K562 (cell line): ENCODE measurements at regions not wholly inside any gene's neighbourhood (a gene's known extent, or its start where the extent isn't known, plus 50 kb on each side); places are given as distances from the start of the nearest gene placed in this dataset.

ENCODE experiments used
- ATAC-seq: fragments of 200-7000 bp; cut with Tn5 transposase; 3 replicates; pipeline ENCODE4 v1.9.1; 2020; ENCODE audit warnings: moderate library complexity
- BruUV-seq: library from RNA; stranded (reverse); fragments of 400-500 nt; replicated peaks from 2 replicates; lab custom pipeline; 2021; lab: Mats Ljungman, UMichigan
- CTCF ChIA-PET: fragments of 300-600 bp; formaldehyde crosslinking; extraction: SDS; loops from one replicate; lab custom pipeline; 2021; ENCODE audit warnings: low intra/inter-chr PET ratio; lab: Yijun Ruan, JAX
- POLR2A ChIA-PET: fragments of 300-600, 350-650 bp; sonication (Branson Sonifier 250); formaldehyde crosslinking; extraction: SDS; loops from one replicate; lab custom pipeline; 2021; ENCODE audit warnings: antibody characterized with exemption, inconsistent platforms; lab: Yijun Ruan, JAX
- DNase-seq, 4 experiments: peaks; one replicate each; pipeline versions ENCODE4 v3.0.0 to v3.0.0-alpha.2; 2011 to 2018; ENCODE audit warnings: low spot score in 3 of 4, mixed read lengths in 3 of 4; ENCODE audit errors: extremely low read depth in 1 of 4
- FAIRE-seq: peaks from 2 replicates; lab custom pipeline; 2011; peaks lifted over from hg19 to GRCh38; lab: Jason Lieb, UNC
- H2AFZ ChIP-seq: 2 replicates; pipeline ENCODE4 v1.6.0; 2011; ENCODE audit warnings: low read depth, low read length, control low read depth, inconsistent platforms
- H3K27ac ChIP-seq: fragments of 200-600 bp; 3 replicates; pipeline ENCODE4 v1.8.0; 2011; ENCODE audit warnings: low read depth, mild to moderate bottlenecking, control low read depth, inconsistent platforms, low read length, moderate library complexity, mixed read lengths; ENCODE audit errors: extremely low read depth
- H3K27me3 ChIP-seq, 2 experiments: fragments of 300-600 bp in 1 of 2; 2 replicates in 1 of 2; 3 replicates in 1 of 2; pipeline versions ENCODE4 v1.6.0 to v1.8.0; 2011; ENCODE audit warnings: inconsistent platforms in 2 of 2, low read length in 2 of 2, mild to moderate bottlenecking in 1 of 2, mixed read lengths in 1 of 2, moderate library complexity in 1 of 2; ENCODE audit not compliant: control insufficient read depth in 2 of 2, insufficient read depth in 2 of 2
- H3K36me3 ChIP-seq: fragments of 300-600 bp; 3 replicates; pipeline ENCODE4 v1.8.0; 2011; ENCODE audit warnings: mild to moderate bottlenecking, low read length, inconsistent platforms; ENCODE audit not compliant: control insufficient read depth, insufficient read depth
- H3K4me1 ChIP-seq, 2 experiments: fragments of 200-600 bp in 1 of 2; replicated peaks in 1 of 2; 2 replicates in 1 of 2; 3 replicates in 1 of 2; pipeline versions ENCODE4 v1.5.1 to v1.8.0; 2011; ENCODE audit warnings: inconsistent platforms in 2 of 2, low read length in 2 of 2, mild to moderate bottlenecking in 1 of 2, mixed read lengths in 1 of 2, moderate library complexity in 1 of 2; ENCODE audit not compliant: control insufficient read depth in 2 of 2, insufficient read depth in 2 of 2
- H3K4me2 ChIP-seq: 2 replicates; pipeline ENCODE4 v1.6.1; 2011; ENCODE audit warnings: low read length, control low read depth, inconsistent platforms, mixed read lengths; ENCODE audit not compliant: insufficient read depth
- H3K4me3 ChIP-seq: fragments of 200-600 bp; sonication (generic), shearing (Covaris generic); 2 replicates; pipeline ENCODE4 v1.5.1; 2016; ENCODE audit warnings: control low read depth, inconsistent platforms
- H3K79me2 ChIP-seq: fragments of 200-600 bp; 3 replicates; pipeline ENCODE4 v1.8.0; 2011; ENCODE audit warnings: low read length, inconsistent platforms; ENCODE audit not compliant: control insufficient read depth, insufficient read depth
- H3K9ac ChIP-seq, 2 experiments: 2 replicates each; pipeline versions ENCODE4 v1.6.0 to v1.6.1; 2011; ENCODE audit warnings: low read depth in 2 of 2, low read length in 2 of 2, control low read depth in 1 of 2, inconsistent platforms in 1 of 2, mild to moderate bottlenecking in 1 of 2, mixed read lengths in 1 of 2; ENCODE audit not compliant: insufficient read depth in 1 of 2
- H3K9me1 ChIP-seq: one replicate; pipeline ENCODE4 v1.6.0; 2011; ENCODE audit warnings: inconsistent platforms, mild to moderate bottlenecking, low read length, moderate library complexity; ENCODE audit not compliant: control insufficient read depth, insufficient read depth
- H3K9me3 ChIP-seq: replicated peaks from 2 replicates; pipeline ENCODE4 v1.5.1; 2011; ENCODE audit warnings: low read depth, low read length, inconsistent platforms; ENCODE audit not compliant: control insufficient read depth, insufficient read depth
- H4K20me1 ChIP-seq: replicated peaks from 2 replicates; pipeline ENCODE4 v1.6.1; 2011; ENCODE audit warnings: low read length, inconsistent platforms, mixed read lengths; ENCODE audit not compliant: control insufficient read depth, insufficient read depth
- ARID3A ChIP-seq: IDR thresholded peaks from 2 replicates; pipeline ENCODE4 v1.6.1; 2012; ENCODE audit warnings: low read depth, low read length, improper control_type of control experiment, borderline replicate concordance
- BRD4 ChIP-seq: fragments of 200-600 bp; sonication (generic); IDR thresholded peaks from 2 replicates; pipeline ENCODE4 v1.6.1; 2017; ENCODE audit warnings: inconsistent platforms
- CBX5 ChIP-seq: IDR thresholded peaks from 2 replicates; pipeline ENCODE4 v1.6.1; 2014; ENCODE audit warnings: low read depth, borderline replicate concordance
- ESRRA ChIP-seq: fragments of 450-650 bp; IDR thresholded peaks from 2 replicates; pipeline ENCODE4 v1.6.1; 2014; ENCODE audit warnings: low read depth, mild to moderate bottlenecking, moderate library complexity, borderline replicate concordance
- FOXK1 ChIP-seq: sonication (generic); formaldehyde crosslinking; IDR thresholded peaks from 2 replicates; pipeline ENCODE4 v1.8.0; 2022; ENCODE audit warnings: missing genetic modification reagents, mild to moderate bottlenecking, borderline replicate concordance
- KDM4B ChIP-seq, 2 experiments: fragments of 450-650 bp in 1 of 2; sonication (generic) in 1 of 2; IDR thresholded peaks; 2 replicates each; pipeline ENCODE4 v1.6.1; 2016 to 2017; ENCODE audit warnings: borderline replicate concordance in 2 of 2, antibody characterized with exemption in 1 of 2, low read depth in 1 of 2, mild to moderate bottlenecking in 1 of 2
- NUFIP1 ChIP-seq: fragments of 450-650 bp; IDR thresholded peaks from 2 replicates; pipeline ENCODE4 v1.6.1; 2018; ENCODE audit not compliant: partially characterized antibody
- PRPF4 ChIP-seq: fragments of 200-400 bp; formaldehyde crosslinking; IDR thresholded peaks from one replicate; pipeline ENCODE4 v1.6.1; 2017; ENCODE audit warnings: low read length, low read depth, mild to moderate bottlenecking; ENCODE audit not compliant: insufficient read depth, poor library complexity, severe bottlenecking
- RBM39 ChIP-seq: fragments of 200-400 bp; formaldehyde crosslinking; optimal IDR thresholded peaks from 2 replicates; pipeline ENCODE3; 2018; ENCODE audit warnings: low read depth, low read length
- SAFB ChIP-seq: fragments of 200-400 bp; formaldehyde crosslinking; IDR thresholded peaks from 2 replicates; pipeline ENCODE4 v1.6.1; 2017; ENCODE audit warnings: low read depth, low read length, borderline replicate concordance
- YBX1 ChIP-seq: fragments of 450-650 bp; IDR thresholded peaks from 2 replicates; pipeline ENCODE4 v1.7.1; 2016; ENCODE audit warnings: mild to moderate bottlenecking
- YY1 ChIP-seq, 3 experiments: IDR thresholded peaks; 2 replicates each; pipeline ENCODE4 v1.6.1; 2011; ENCODE audit warnings: low read length in 2 of 3, mild to moderate bottlenecking in 2 of 3, moderate library complexity in 2 of 3, borderline replicate concordance in 1 of 3, control low read depth in 1 of 3, low read depth in 1 of 3; ENCODE audit not compliant: insufficient read depth in 3 of 3, insufficient replicate concordance in 2 of 3, control insufficient read depth in 1 of 3, insufficient read length in 1 of 3; ENCODE audit errors: extremely low read depth in 1 of 3
- ZNF347 ChIP-seq: fragments of 450-650 bp; formaldehyde crosslinking; IDR thresholded peaks from 2 replicates; pipeline ENCODE4 v1.4.0; 2020; ENCODE audit warnings: low read depth, mild to moderate bottlenecking, moderate library complexity
- ZNF76 ChIP-seq: fragments of 250-450 bp; sonication (Bioruptor Pico); IDR thresholded peaks from 2 replicates; pipeline ENCODE4 v1.4.0; 2020; ENCODE audit warnings: mild to moderate bottlenecking, moderate library complexity, borderline replicate concordance
- WGBS: fragments of 100-300 bp; shearing (Covaris generic); methylation state at CpG from one replicate; pipeline ENCODE4 v1.1.6; 2016; ENCODE audit warnings: low coverage, mixed read lengths; ENCODE audit not compliant: insufficient coverage; ENCODE audit errors: missing lambda C conversion rate; 5-methylcytosine and 5-hydroxymethylcytosine counted together
- in situ Hi-C: fragments of 300-500 bp; cut with MboI; formaldehyde crosslinking; loops from 4 replicates; pipeline ENCODE4 v1.15.0; 2018; ENCODE audit warnings: inconsistent platforms, mixed read lengths
- intact Hi-C: fragments of 100-400 bp; cut with micrococcal nuclease; formaldehyde crosslinking; loops from 2 replicates; pipeline ENCODE4 v1.14.2; 2022
- TF ChIP-seq, protein P1 (sequence below): fragments of 450-650 bp; IDR thresholded peaks from 2 replicates; pipeline ENCODE4 v1.7.1; 2018; ENCODE audit warnings: mild to moderate bottlenecking, low read depth; ENCODE audit not compliant: partially characterized antibody

DNA sequence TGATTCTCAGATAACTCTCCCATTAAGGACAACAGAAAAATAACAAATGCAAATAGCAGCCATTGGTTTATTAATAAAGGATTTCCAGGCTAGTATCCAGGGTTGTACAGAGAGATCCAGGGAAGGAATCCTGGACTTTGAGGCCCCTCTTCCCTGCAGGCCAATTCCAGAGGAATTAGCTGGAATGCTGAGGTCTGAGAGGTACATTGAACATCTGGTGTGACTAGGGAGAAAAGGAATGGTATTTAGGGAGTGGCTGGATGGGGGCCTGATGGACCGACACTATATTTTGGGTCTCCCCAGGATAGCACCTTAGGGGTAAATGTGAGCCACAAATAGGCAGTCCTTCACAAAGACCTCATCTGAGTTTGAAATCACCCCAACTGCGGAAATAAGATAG is 924.5 kb downstream of the AACS start:
- H3K9ac ChIP-seq = no peak overlapping the region
- no peaks in the 10 kb centered on the region for H3K4me1 ChIP-seq
- H3K4me3 ChIP-seq = no peak overlapping the region
- no peaks in the 10 kb centered on the region for H3K79me2 ChIP-seq
- no peaks in the 10 kb centered on the region for H3K9me3 ChIP-seq
- ATAC-seq = no peak
- no peaks in the 10 kb centered on the region for H3K27me3 ChIP-seq
- ChIA-PET POLR2A (no interaction called here), CTCF (no interaction called here)
- H3K36me3 ChIP-seq = no peaks in the 10 kb centered on the region
- 0% methylated on average over 2 of the region's 2 CpGs for WGBS
- intact Hi-C loops = no loop called here
- no peak for FAIRE-seq
- in situ Hi-C loops = no loop called here
- no peaks in the 10 kb centered on the region for H4K20me1 ChIP-seq
- H3K9me1 ChIP-seq = no peaks in the 10 kb centered on the region
- no peak overlapping the region for H3K27ac ChIP-seq
- no peak overlapping the region for H2AFZ ChIP-seq
- no TSS peak for BruUV-seq
- TF ChIP-seq NUFIP1 (no peak), ZNF347 (CRISPR knock-in tag) (no peak), FOXK1 (no peak), KDM4B (IDR thresholded peaks at IDR 0.05; ENCODE audit: borderline replicate concordance in 2 of 2, low read depth in 1 of 2) (no peak), ESRRA (no peak), ARID3A (no peak), SAFB (no peak), CBX5 (no peak), YY1 (IDR thresholded peaks at IDR 0.05; ENCODE audit: borderline replicate concordance in 1 of 3, control insufficient read depth in 1 of 3, extremely low read depth in 1 of 3, insufficient read depth in 3 of 3, insufficient read length in 1 of 3, insufficient replicate concordance in 2 of 3, low read depth in 1 of 3, low read length in 2 of 3) (no peak), YBX1 (no peak), RBM39 (no peak), PRPF4 (no peak), BRD4 (no peak), ZNF76 (CRISPR knock-in tag) (no peak)
- TF ChIP-seq, protein P1, sequence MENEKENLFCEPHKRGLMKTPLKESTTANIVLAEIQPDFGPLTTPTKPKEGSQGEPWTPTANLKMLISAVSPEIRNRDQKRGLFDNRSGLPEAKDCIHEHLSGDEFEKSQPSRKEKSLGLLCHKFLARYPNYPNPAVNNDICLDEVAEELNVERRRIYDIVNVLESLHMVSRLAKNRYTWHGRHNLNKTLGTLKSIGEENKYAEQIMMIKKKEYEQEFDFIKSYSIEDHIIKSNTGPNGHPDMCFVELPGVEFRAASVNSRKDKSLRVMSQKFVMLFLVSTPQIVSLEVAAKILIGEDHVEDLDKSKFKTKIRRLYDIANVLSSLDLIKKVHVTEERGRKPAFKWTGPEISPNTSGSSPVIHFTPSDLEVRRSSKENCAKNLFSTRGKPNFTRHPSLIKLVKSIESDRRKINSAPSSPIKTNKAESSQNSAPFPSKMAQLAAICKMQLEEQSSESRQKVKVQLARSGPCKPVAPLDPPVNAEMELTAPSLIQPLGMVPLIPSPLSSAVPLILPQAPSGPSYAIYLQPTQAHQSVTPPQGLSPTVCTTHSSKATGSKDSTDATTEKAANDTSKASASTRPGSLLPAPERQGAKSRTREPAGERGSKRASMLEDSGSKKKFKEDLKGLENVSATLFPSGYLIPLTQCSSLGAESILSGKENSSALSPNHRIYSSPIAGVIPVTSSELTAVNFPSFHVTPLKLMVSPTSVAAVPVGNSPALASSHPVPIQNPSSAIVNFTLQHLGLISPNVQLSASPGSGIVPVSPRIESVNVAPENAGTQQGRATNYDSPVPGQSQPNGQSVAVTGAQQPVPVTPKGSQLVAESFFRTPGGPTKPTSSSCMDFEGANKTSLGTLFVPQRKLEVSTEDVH = no peak
- no peak overlapping the region for H3K4me2 ChIP-seq
- DNase-seq = no peak
